WTC11 (cell line): ENCODE measurements at regions not wholly inside any gene's neighbourhood (a gene's known extent, or its start where the extent isn't known, plus 50 kb on each side); places are given as distances from the start of the nearest gene placed in this dataset.
"Not testable (repeated sequence)": the region's sequence is repeated elsewhere in the genome, so short reads cannot be mapped to it uniquely, and the experiment has no call there.

Experiments
- ATAC-seq: fragments of 200-7000 bp; cut with Tn5 transposase; 2 replicates; pipeline ENCODE4 v1.10.0; 2021; ENCODE audit warnings: mild to moderate bottlenecking, moderate library complexity
- CTCF ChIA-PET: fragments of 300-600 bp; sonication (Branson Sonifier 250); formaldehyde crosslinking; loops from one replicate; lab custom pipeline; 2021; ENCODE audit warnings: antibody characterized with exemption; lab: Charles Lee
- POLR2A ChIA-PET: fragments of 350-600 bp; sonication (Branson Sonifier 250); formaldehyde crosslinking; loops from one replicate; lab custom pipeline; 2021; ENCODE audit warnings: antibody characterized with exemption; lab: Charles Lee
- DNase-seq: peaks from one replicate; pipeline ENCODE4 v3.0.0; 2021; ENCODE audit warnings: low spot score
- H3K27ac Mint-ChIP-seq: 2 replicates; pipeline ENCODE4 v1.8.0; 2021; ENCODE audit warnings: mixed read lengths
- H3K27me3 Mint-ChIP-seq: 2 replicates; pipeline ENCODE4 v1.8.0; 2021; ENCODE audit warnings: low read depth, mild to moderate bottlenecking, moderate library complexity, mixed read lengths
- H3K36me3 Mint-ChIP-seq: 2 replicates; pipeline ENCODE4 v1.8.0; 2021; ENCODE audit warnings: mixed read lengths
- H3K4me1 Mint-ChIP-seq: 2 replicates; pipeline ENCODE4 v1.8.0; 2022; ENCODE audit warnings: mixed read lengths
- H3K4me3 Mint-ChIP-seq: 2 replicates; pipeline ENCODE4 v1.8.0; 2021; ENCODE audit warnings: mild to moderate bottlenecking, moderate library complexity, mixed read lengths
- H3K9me3 Mint-ChIP-seq: 2 replicates; pipeline ENCODE4 v1.8.0; 2021; ENCODE audit warnings: mixed read lengths
- AFF4 ChIP-seq: sonication (generic); formaldehyde crosslinking; IDR thresholded peaks from 2 replicates; pipeline ENCODE4 v1.8.1; 2023; ENCODE audit warnings: mild to moderate bottlenecking, missing genetic modification reagents, borderline replicate concordance
- CBFB ChIP-seq: sonication (generic); formaldehyde crosslinking; IDR thresholded peaks from 2 replicates; pipeline ENCODE4 v1.8.1; 2022; ENCODE audit warnings: mild to moderate bottlenecking, low read depth, missing genetic modification reagents
- CREB1 ChIP-seq: sonication (generic); formaldehyde crosslinking; IDR thresholded peaks from 2 replicates; pipeline ENCODE4 v1.8.0; 2023; ENCODE audit warnings: mild to moderate bottlenecking, missing genetic modification reagents
- FOXP1 ChIP-seq: sonication (generic); formaldehyde crosslinking; IDR thresholded peaks from 2 replicates; pipeline ENCODE4 v1.8.0; 2022; ENCODE audit warnings: missing genetic modification reagents, mild to moderate bottlenecking, moderate library complexity, borderline replicate concordance
- HMGA2 ChIP-seq: fragments of 250-450 bp; sonication (Bioruptor Pico); IDR thresholded peaks from 2 replicates; pipeline ENCODE4 v1.4.0; 2021; ENCODE audit warnings: mild to moderate bottlenecking, moderate library complexity
- NR2C2 ChIP-seq: sonication (generic); formaldehyde crosslinking; IDR thresholded peaks from 2 replicates; pipeline ENCODE4 v1.8.0; 2022; ENCODE audit warnings: mild to moderate bottlenecking, missing genetic modification reagents
- SP1 ChIP-seq: sonication (generic); formaldehyde crosslinking; conservative IDR thresholded peaks from 2 replicates; pipeline ENCODE4 v1.8.1; 2022; ENCODE audit warnings: missing genetic modification reagents
- TCF7 ChIP-seq: sonication (generic); formaldehyde crosslinking; IDR thresholded peaks from 2 replicates; pipeline ENCODE4 v1.8.0; 2022; ENCODE audit warnings: mild to moderate bottlenecking, low read depth, missing genetic modification reagents, moderate library complexity
- ZBTB43 ChIP-seq: sonication (generic); formaldehyde crosslinking; IDR thresholded peaks from 2 replicates; pipeline ENCODE4 v1.8.1; 2023; ENCODE audit warnings: mild to moderate bottlenecking, missing genetic modification reagents
- ZNF232 ChIP-seq: sonication (generic); formaldehyde crosslinking; IDR thresholded peaks from 2 replicates; pipeline ENCODE4 v1.8.0; 2022; ENCODE audit warnings: mild to moderate bottlenecking, missing genetic modification reagents
- ZNF317 ChIP-seq: sonication (generic); formaldehyde crosslinking; IDR thresholded peaks from 2 replicates; pipeline ENCODE4 v1.8.1; 2023; ENCODE audit warnings: low read depth, mild to moderate bottlenecking, moderate library complexity, missing genetic modification reagents, borderline replicate concordance
- TF ChIP-seq, protein P1 (sequence below): fragments of 250-450 bp; sonication (Bioruptor Pico); IDR thresholded peaks from 2 replicates; pipeline ENCODE4 v1.8.0; 2021; ENCODE audit warnings: mild to moderate bottlenecking

- H3K4me1 Mint-ChIP-seq = no peaks in the 10 kb centered on the region
- H3K36me3 Mint-ChIP-seq = no peaks in the 10 kb centered on the region
- no peak overlapping the region for H3K4me3 Mint-ChIP-seq
- TF ChIP-seq, protein P1, sequence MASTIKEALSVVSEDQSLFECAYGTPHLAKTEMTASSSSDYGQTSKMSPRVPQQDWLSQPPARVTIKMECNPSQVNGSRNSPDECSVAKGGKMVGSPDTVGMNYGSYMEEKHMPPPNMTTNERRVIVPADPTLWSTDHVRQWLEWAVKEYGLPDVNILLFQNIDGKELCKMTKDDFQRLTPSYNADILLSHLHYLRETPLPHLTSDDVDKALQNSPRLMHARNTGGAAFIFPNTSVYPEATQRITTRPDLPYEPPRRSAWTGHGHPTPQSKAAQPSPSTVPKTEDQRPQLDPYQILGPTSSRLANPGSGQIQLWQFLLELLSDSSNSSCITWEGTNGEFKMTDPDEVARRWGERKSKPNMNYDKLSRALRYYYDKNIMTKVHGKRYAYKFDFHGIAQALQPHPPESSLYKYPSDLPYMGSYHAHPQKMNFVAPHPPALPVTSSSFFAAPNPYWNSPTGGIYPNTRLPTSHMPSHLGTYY (CRISPR knock-in tag) = no peak
- TF ChIP-seq CBFB (no peak), AFF4 (CRISPR knock-in tag) (no peak), ZBTB43 (no peak), ZNF232 (CRISPR knock-in tag) (no peak), FOXP1 (no peak), CREB1 (CRISPR knock-in tag) (no peak), SP1 (CRISPR knock-in tag) (no peak)
- DNase-seq (no peak), ATAC-seq (no peak)
- no peaks in the 10 kb centered on the region for H3K9me3 Mint-ChIP-seq
- H3K27me3 Mint-ChIP-seq = peaks cover 94% of the 10 kb centered on the region
- H3K27ac Mint-ChIP-seq = no peak overlapping the region
- POLR2A ChIA-PET = no interaction called here
- CTCF ChIA-PET = interaction anchor here (1.0 to 2.5 kb wide), 6 partner anchors 12 to 62 kb away, joined by 3 to 11 read pairs (median 4); no protein-coding TSS in a partner anchor
These were observed 65.5 kb upstream of the IGLL5 start for GRCh38 chr22:22822106-22822505.

GRCh38 chr22:22822553-22822952, 65.1 kb upstream of the IGLL5 start:
- H3K27me3 Mint-ChIP-seq = peaks cover 94% of the 10 kb centered on the region
- H3K36me3 Mint-ChIP-seq, H3K9me3 Mint-ChIP-seq, H3K4me1 Mint-ChIP-seq, POLR2A ChIA-PET, H3K4me3 Mint-ChIP-seq, DNase-seq, H3K27ac Mint-ChIP-seq, ATAC-seq: not testable (repeated sequence)
- CTCF ChIA-PET = interaction anchor here (1.0 to 2.5 kb wide), 6 partner anchors 13 to 132 kb away, joined by 3 to 11 read pairs (median 4); no protein-coding TSS in a partner anchor

DNA sequence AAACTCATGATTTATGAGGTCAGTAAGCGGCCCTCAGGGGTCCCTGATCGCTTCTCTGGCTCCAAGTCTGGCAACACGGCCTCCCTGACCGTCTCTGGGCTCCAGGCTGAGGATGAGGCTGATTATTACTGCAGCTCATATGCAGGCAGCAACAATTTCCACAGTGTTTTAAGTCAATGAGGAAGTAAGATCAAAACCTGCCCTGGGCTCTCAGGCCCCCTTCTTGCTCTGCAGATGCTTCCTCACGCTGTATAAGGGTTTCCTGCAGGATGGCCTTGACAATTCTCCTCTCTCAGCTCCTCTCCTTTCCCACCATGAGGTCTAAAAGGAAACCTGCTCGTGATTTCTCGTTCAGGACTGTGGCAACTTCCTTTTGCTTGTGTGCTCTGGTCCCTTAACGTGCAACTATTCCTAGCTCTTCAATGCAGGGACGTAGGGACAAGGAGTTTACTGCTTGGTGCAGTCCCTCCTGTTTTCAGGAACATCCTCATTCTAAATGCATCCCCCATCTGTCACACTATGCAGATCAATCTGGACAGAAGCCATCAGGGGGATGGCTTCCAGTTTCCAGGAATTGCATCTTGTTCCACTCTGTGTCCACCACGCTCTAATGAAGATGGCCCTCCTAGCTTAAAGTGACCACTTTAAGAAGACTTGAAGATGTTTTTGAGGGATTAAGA, 64.3 kb upstream of the IGLL5 start:
- H3K4me3 Mint-ChIP-seq = no peak overlapping the region

GRCh38 chr22:22824340-22825212, 63.0 kb upstream of the IGLL5 start:
- CTCF ChIA-PET = interaction anchor here (0.7 to 2.5 kb wide), 5 partner anchors 14 to 130 kb away, joined by 3 to 11 read pairs (median 5); no protein-coding TSS in a partner anchor
- H3K4me1 Mint-ChIP-seq = no peaks in the 10 kb centered on the region
- TF ChIP-seq HMGA2 (CRISPR knock-in tag) (no peak), TCF7 (no peak), ZNF317 (CRISPR knock-in tag) (no peak)
- no peak for DNase-seq
- POLR2A ChIA-PET = no interaction called here
- no peak overlapping the region for H3K27ac Mint-ChIP-seq
- peaks cover 95% of the 10 kb centered on the region for H3K27me3 Mint-ChIP-seq
- ATAC-seq = no peak
- H3K4me3 Mint-ChIP-seq = no peak overlapping the region
- no peaks in the 10 kb centered on the region for H3K9me3 Mint-ChIP-seq
- no peaks in the 10 kb centered on the region for H3K36me3 Mint-ChIP-seq

More for the DNA sequence above, 64.3 kb upstream of the IGLL5 start:
- Mint-ChIP-seq H3K36me3 (no peaks in the 10 kb centered on the region), H3K9me3 (no peaks in the 10 kb centered on the region), H3K27ac (peak overlapping the region; percentile 27; the same call in 1 of the 2 replicates), H3K27me3 (peaks cover 94% of the 10 kb centered on the region), H3K4me1 (no peaks in the 10 kb centered on the region)
- ATAC-seq = no peak
- POLR2A ChIA-PET = no interaction called here
- CTCF ChIA-PET = interaction anchor here (1.0 to 2.5 kb wide), 9 partner anchors 13 to 131 kb away, joined by 3 to 11 read pairs (median 4); no protein-coding TSS in a partner anchor
- no peak for TF ChIP-seq NR2C2 (CRISPR knock-in tag)
- DNase-seq = no peak
